Natural killer cell (primary cell): ENCODE measurements at regions not wholly inside any gene's neighbourhood (a gene's known extent, or its start where the extent isn't known, plus 50 kb on each side); places are given as distances from the start of the nearest gene placed in this dataset.

Experiments
- ATAC-seq, 3 donors: fragments of 150-1000 bp in 2 of 3; fragments of 200-7000 bp in 1 of 3; cut with Tn5 transposase; 1 replicate in 1 of 3; 2 replicates in 2 of 3; pipeline ENCODE4 v1.10.0; 2021; ENCODE audit warnings: mild to moderate bottlenecking in 2 of 3, moderate library complexity in 2 of 3
- DNase-seq, 2 donors: peaks; one replicate each; pipeline versions ENCODE4 v3.0.0 to v3.0.0-alpha.2; 2013 to 2021; ENCODE audit warnings: mixed read lengths in 1 of 2
- H3K27ac ChIP-seq: one replicate; pipeline ENCODE4 v1.5.1; 2013; ENCODE audit warnings: mild to moderate bottlenecking, low read length
- H3K27me3 ChIP-seq: one replicate; pipeline ENCODE4 v1.6.1; 2013; ENCODE audit warnings: low read length; ENCODE audit not compliant: control insufficient read depth, insufficient read depth
- H3K36me3 ChIP-seq: one replicate; pipeline ENCODE4 v1.6.1; 2013; ENCODE audit warnings: low read length; ENCODE audit not compliant: control insufficient read depth, insufficient read depth
- H3K4me1 ChIP-seq: one replicate; pipeline ENCODE4 v1.6.1; 2013; ENCODE audit warnings: low read length; ENCODE audit not compliant: control insufficient read depth, insufficient read depth
- H3K4me3 ChIP-seq: one replicate; pipeline ENCODE4 v1.5.1; 2013; ENCODE audit warnings: low read length
- H3K9me3 ChIP-seq: one replicate; pipeline ENCODE4 v1.6.1; 2013; ENCODE audit warnings: low read length; ENCODE audit not compliant: control insufficient read depth, insufficient read depth
- H3K27ac Mint-ChIP-seq, 2 donors: one replicate each; pipeline ENCODE4 v1.8.0; 2022; ENCODE audit warnings: mild to moderate bottlenecking in 2 of 2, mixed read lengths in 2 of 2, moderate library complexity in 1 of 2
- H3K27me3 Mint-ChIP-seq, 2 donors: one replicate each; pipeline ENCODE4 v1.8.0; 2022; ENCODE audit warnings: low read depth in 2 of 2, mixed read lengths in 2 of 2
- H3K36me3 Mint-ChIP-seq: one replicate; pipeline ENCODE4 v1.8.0; 2022; ENCODE audit warnings: mixed read lengths
- H3K4me1 Mint-ChIP-seq, 2 donors: one replicate each; pipeline ENCODE4 v1.8.0; 2022; ENCODE audit warnings: mixed read lengths in 2 of 2
- H3K4me3 Mint-ChIP-seq: one replicate; pipeline ENCODE4 v1.8.0; 2022; ENCODE audit warnings: mild to moderate bottlenecking, moderate library complexity, mixed read lengths
- H3K9me3 Mint-ChIP-seq, 2 donors: one replicate each; pipeline ENCODE4 v1.8.0; 2022; ENCODE audit warnings: mixed read lengths in 2 of 2
- CTCF ChIP-seq: fragments of 200-600 bp; IDR thresholded peaks from one replicate; pipeline ENCODE4 v1.8.0; 2022; ENCODE audit warnings: antibody characterized with exemption
- WGBS: methylation state at CpG from one replicate; pipeline ENCODE4 v1.1.7; 2013; ENCODE audit warnings: missing lambda C conversion rate; ENCODE audit not compliant: insufficient coverage; 5-methylcytosine and 5-hydroxymethylcytosine counted together
- intact Hi-C: fragments of 100-400 bp; cut with micrococcal nuclease; formaldehyde crosslinking; loops from one replicate; pipeline ENCODE4 v1.14.2; 2022

DNA sequence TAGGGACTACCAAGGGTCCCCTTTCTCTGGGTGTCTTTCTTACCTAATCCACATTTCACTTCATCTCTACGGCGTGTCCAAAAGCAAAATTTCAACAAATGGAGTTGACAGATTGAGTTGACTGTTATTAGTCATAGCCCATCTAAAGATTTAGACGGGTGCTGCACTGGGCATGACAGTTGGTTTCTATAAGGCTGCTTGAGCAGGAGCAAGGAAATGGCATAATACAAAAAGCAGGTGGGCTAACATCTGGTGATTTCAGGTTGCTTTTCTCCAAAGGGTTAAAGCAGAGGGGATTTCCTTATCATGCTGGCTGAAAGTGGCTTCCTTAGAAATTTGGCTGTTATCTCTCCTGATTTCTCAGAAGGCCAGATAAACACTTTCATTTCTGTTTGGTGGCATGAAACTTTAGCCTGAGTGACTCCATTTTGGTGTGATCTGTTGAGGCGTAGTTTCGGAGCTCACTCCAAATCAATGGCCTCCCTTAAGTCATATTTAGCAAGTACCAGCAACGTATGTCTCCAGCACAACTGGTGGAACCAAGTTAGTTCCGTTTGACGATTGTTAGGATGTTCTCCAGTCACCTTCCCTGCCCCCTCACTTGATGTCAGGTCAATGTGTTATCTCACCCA lies 440.4 kb downstream of the FGF9 start:
- WGBS, result 90% methylated on average over 8 of the region's 8 CpGs
- no peaks in the 10 kb centered on the region for H3K36me3 ChIP-seq
- Mint-ChIP-seq H3K4me1 (peaks cover 39 to 44% of the 10 kb centered on the region in 2 donors), H3K4me3 (no peak overlapping the region), H3K27me3 (no peaks in the 10 kb centered on the region), H3K27ac (no peak overlapping the region), H3K36me3 (no peaks in the 10 kb centered on the region), H3K9me3 (no peaks in the 10 kb centered on the region)
- ATAC-seq (no peak), DNase-seq (no peak)
- H3K4me3 ChIP-seq, result no peak overlapping the region
- H3K27ac ChIP-seq, result no peak overlapping the region
- H3K27me3 ChIP-seq, result no peaks in the 10 kb centered on the region
- no peak for TF ChIP-seq CTCF
- intact Hi-C loops, result no loop called here
- no peaks in the 10 kb centered on the region for H3K9me3 ChIP-seq
- peaks cover 26% of the 10 kb centered on the region for H3K4me1 ChIP-seq

DNA sequence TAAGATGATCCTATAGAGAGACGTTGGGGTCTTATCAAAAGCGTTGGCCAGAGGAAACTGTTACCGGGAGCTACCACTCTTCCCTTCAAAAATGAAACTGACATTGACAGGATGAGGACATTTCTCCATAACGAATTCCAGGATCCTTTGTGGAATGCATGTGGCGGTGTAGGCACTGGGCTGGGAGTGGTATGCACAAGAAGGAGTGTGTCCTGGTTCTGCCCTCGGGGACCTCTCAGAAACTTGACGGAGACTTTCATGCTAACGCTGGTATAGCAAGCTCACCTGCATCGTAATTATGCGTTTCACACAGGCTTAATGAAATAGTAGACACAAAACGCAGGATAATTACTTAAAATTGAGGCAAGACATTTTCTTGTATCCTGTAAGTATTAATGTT lies 441.1 kb downstream of the FGF9 start:
- Mint-ChIP-seq H3K4me1 (peaks cover 36 to 37% of the 10 kb centered on the region in 2 donors), H3K4me3 (no peak overlapping the region), H3K36me3 (no peaks in the 10 kb centered on the region), H3K27ac (no peak overlapping the region), H3K27me3 (no peaks in the 10 kb centered on the region), H3K9me3 (no peaks in the 10 kb centered on the region)
- H3K27ac ChIP-seq, result no peak overlapping the region
- intact Hi-C loops, result no loop called here
- H3K4me3 ChIP-seq, result no peak overlapping the region
- WGBS, result 96% methylated on average over 11 of the region's 11 CpGs
- H3K36me3 ChIP-seq, result no peaks in the 10 kb centered on the region
- no peak for TF ChIP-seq CTCF
- ATAC-seq (no peak), DNase-seq (no peak)
- H3K9me3 ChIP-seq, result no peaks in the 10 kb centered on the region
- peaks cover 22% of the 10 kb centered on the region for H3K4me1 ChIP-seq
- no peaks in the 10 kb centered on the region for H3K27me3 ChIP-seq

- intact Hi-C loops, result no loop called here
- H3K27me3 Mint-ChIP-seq, result no peaks in the 10 kb centered on the region
- Histone ChIP-seq H3K36me3 (no peaks in the 10 kb centered on the region), H3K4me1 (peaks cover 16% of the 10 kb centered on the region), H3K27ac (no peak overlapping the region), H3K9me3 (no peaks in the 10 kb centered on the region), H3K4me3 (no peak overlapping the region), H3K27me3 (no peaks in the 10 kb centered on the region)
- no peaks in the 10 kb centered on the region for H3K9me3 Mint-ChIP-seq
- 95% methylated on average over 9 of the region's 11 CpGs for WGBS
- peak overlapping the region; percentile 92 to 93 for H3K27ac Mint-ChIP-seq
- DNase-seq, result no peak
- no peak for TF ChIP-seq CTCF
- no peak for ATAC-seq
- no peak overlapping the region for H3K4me3 Mint-ChIP-seq
- H3K36me3 Mint-ChIP-seq, result no peaks in the 10 kb centered on the region
- peaks cover 24 to 26% of the 10 kb centered on the region in 2 donors for H3K4me1 Mint-ChIP-seq
Measured at GRCh38 chr13:22112956-22113745, 442.3 kb downstream of the FGF9 start.
